OCI-LY1 (cell line): ENCODE measurements at regions not wholly inside any gene's neighbourhood (a gene's known extent, or its start where the extent isn't known, plus 50 kb on each side); places are given as distances from the start of the nearest gene placed in this dataset.

Experiments used
- CTCF ChIP-seq: fragments of 200-600 bp; sonication (generic), shearing (Covaris generic); IDR thresholded peaks from 2 replicates; pipeline ENCODE4 v1.5.1; 2017; ENCODE audit warnings: mild to moderate bottlenecking, antibody characterized with exemption, low read length, moderate library complexity, mixed read lengths
- EZH2 ChIP-seq: fragments of 200-600 bp; sonication (generic), shearing (Covaris generic); IDR thresholded peaks from 2 replicates; pipeline ENCODE4 v1.8.0; 2017; ENCODE audit warnings: borderline replicate concordance, mixed run types, mild to moderate bottlenecking, antibody characterized with exemption, low read length, moderate library complexity, mixed read lengths

DNA sequence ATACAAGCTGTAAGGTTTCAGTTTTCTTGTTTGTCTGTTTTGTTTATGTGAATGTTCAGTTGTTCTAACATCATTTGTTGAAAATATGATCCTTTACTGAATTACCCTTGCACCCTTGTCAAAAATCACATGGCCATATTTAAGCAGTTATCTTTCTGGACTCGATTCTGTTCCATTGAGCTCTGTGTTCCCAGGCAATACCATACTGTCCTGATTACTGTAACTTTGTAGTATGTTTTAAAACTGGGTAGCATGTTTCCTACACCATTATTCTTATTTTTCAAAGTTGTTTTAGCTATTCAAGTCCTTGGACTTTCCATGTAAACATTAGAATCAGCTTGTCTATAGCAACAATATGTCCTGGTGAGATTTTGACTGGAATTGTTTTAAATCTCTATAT lies 66.7 kb upstream of the PRSS3 start:
- no peak for TF ChIP-seq CTCF
- TF ChIP-seq EZH2 = no peak
